HCT116 (cell line): ENCODE measurements at regions not wholly inside any gene's neighbourhood (a gene's known extent, or its start where the extent isn't known, plus 50 kb on each side); places are given as distances from the start of the nearest gene placed in this dataset.

Experiments
- ATAC-seq: fragments of 200-7000 bp; cut with Tn5 transposase; 2 replicates; pipeline ENCODE4 v1.9.1; 2020; ENCODE audit warnings: mild to moderate bottlenecking, moderate library complexity
- BruUV-seq: library from RNA; stranded (reverse); fragments of 400-500 nt; replicated peaks from 2 replicates; lab custom pipeline; 2021; lab: Mats Ljungman, UMichigan
- CTCF ChIA-PET: fragments of 300-600 bp; sonication (Branson Sonifier 250); formaldehyde crosslinking; loops from one replicate; lab custom pipeline; 2021; ENCODE audit warnings: antibody characterized with exemption; lab: Charles Lee
- POLR2A ChIA-PET: fragments of 300-600, 350-600 bp; sonication (Branson Sonifier 250); formaldehyde crosslinking; loops from one replicate; lab custom pipeline; 2021; ENCODE audit warnings: antibody characterized with exemption; lab: Charles Lee
- RAD21 ChIA-PET, 2 experiments: fragments of 300-600 bp; sonication (Branson Sonifier 250); formaldehyde crosslinking; loops; one replicate each; lab custom pipeline; 2023; ENCODE audit warnings: low total read pairs in 2 of 2; ENCODE audit not compliant: uncharacterized antibody in 2 of 2, unreplicated experiment in 2 of 2, low non-redundant PET in 1 of 2; lab: Charles Lee
- DNase-seq: peaks from one replicate; pipeline ENCODE4 v3.0.0-alpha.2; 2010; ENCODE audit warnings: low read depth, low spot score
- H2AFZ ChIP-seq: fragments of 200-600 bp; shearing (Covaris generic), sonication (generic); 2 replicates; pipeline ENCODE4 v1.6.1; 2017; ENCODE audit warnings: low read depth, mixed run types, mixed read lengths, antibody characterized with exemption, low read length; ENCODE audit not compliant: poor library complexity, severe bottlenecking
- H3K27ac ChIP-seq: 2 replicates; pipeline ENCODE4 v1.5.1; 2012; ENCODE audit warnings: low read depth, low read length
- H3K27me3 ChIP-seq: fragments of 200-600 bp; sonication (generic); 2 replicates; pipeline ENCODE4 v1.6.1; 2016; ENCODE audit warnings: mixed run types, low read length, mixed read lengths; ENCODE audit not compliant: insufficient read depth
- H3K36me3 ChIP-seq, 2 experiments: fragments of 200-500 bp in 1 of 2; fragments of 200-600 bp in 1 of 2; sonication (Bioruptor generic) in 1 of 2; sonication (generic) in 1 of 2; 2 replicates each; pipeline versions ENCODE4 v1.5.1 to v1.6.1; 2014 to 2016; ENCODE audit warnings: low read length in 2 of 2, inconsistent platforms in 1 of 2, mixed read lengths in 1 of 2, mixed run types in 1 of 2; ENCODE audit not compliant: insufficient read depth in 2 of 2, control insufficient read depth in 1 of 2
- H3K4me1 ChIP-seq, 2 experiments: fragments of 200-600 bp in 1 of 2; sonication (generic) in 1 of 2; 2 replicates each; pipeline versions ENCODE4 v1.5.1 to v1.6.1; 2012 to 2017; ENCODE audit warnings: low read length in 2 of 2, inconsistent platforms in 1 of 2, mild to moderate bottlenecking in 1 of 2, mixed read lengths in 1 of 2, mixed run types in 1 of 2, moderate library complexity in 1 of 2; ENCODE audit not compliant: insufficient read depth in 2 of 2, control insufficient read depth in 1 of 2
- H3K4me2 ChIP-seq: fragments of 200-600 bp; sonication (generic); 2 replicates; pipeline ENCODE4 v1.6.1; 2017; ENCODE audit warnings: mixed run types, low read length, mixed read lengths
- H3K4me3 ChIP-seq, 2 experiments: fragments of 200-600 bp in 1 of 2; sonication (generic) in 1 of 2; replicated peaks in 1 of 2; 2 replicates each; pipeline ENCODE4 v1.5.1; 2011 to 2016; ENCODE audit warnings: low read length in 2 of 2, control low read depth in 1 of 2, low read depth in 1 of 2, mild to moderate bottlenecking in 1 of 2, mixed read lengths in 1 of 2, mixed run types in 1 of 2
- H3K79me2 ChIP-seq: fragments of 200-600 bp; sonication (generic); 2 replicates; pipeline ENCODE4 v1.6.1; 2017; ENCODE audit warnings: mild to moderate bottlenecking, mixed run types, low read length, moderate library complexity, mixed read lengths; ENCODE audit not compliant: insufficient read depth
- H3K9ac ChIP-seq: fragments of 200-600 bp; sonication (generic); 2 replicates; pipeline ENCODE4 v1.6.1; 2016; ENCODE audit warnings: low read length, mixed read lengths
- H3K9me2 ChIP-seq: fragments of 200-600 bp; sonication (generic), shearing (Covaris generic); 2 replicates; pipeline ENCODE4 v1.6.1; 2017; ENCODE audit warnings: mixed run types, mild to moderate bottlenecking, moderate library complexity; ENCODE audit not compliant: insufficient read depth
- H3K9me3 ChIP-seq, 2 experiments: fragments of 200-500 bp in 1 of 2; fragments of 200-600 bp in 1 of 2; sonication (Bioruptor generic) in 1 of 2; sonication (generic) in 1 of 2; 2 replicates each; pipeline ENCODE4 v1.6.1; 2014 to 2017; ENCODE audit warnings: low read length in 2 of 2, mixed read lengths in 2 of 2, inconsistent platforms in 1 of 2, low read depth in 1 of 2, mild to moderate bottlenecking in 1 of 2, mixed run types in 1 of 2, moderate library complexity in 1 of 2; ENCODE audit not compliant: control insufficient read depth in 1 of 2, insufficient read depth in 1 of 2
- H4K20me1 ChIP-seq: fragments of 200-600 bp; sonication (generic), shearing (Covaris generic); 2 replicates; pipeline ENCODE4 v1.6.1; 2017; ENCODE audit warnings: mixed run types, mild to moderate bottlenecking, moderate library complexity; ENCODE audit not compliant: insufficient read depth
- ATF3 ChIP-seq: IDR thresholded peaks from 2 replicates; pipeline ENCODE4 v1.6.1; 2012
- CBX3 ChIP-seq: IDR thresholded peaks from 2 replicates; pipeline ENCODE4 v1.6.1; 2012; ENCODE audit warnings: low read depth
- CEBPB ChIP-seq: IDR thresholded peaks from 2 replicates; pipeline ENCODE4 v1.6.1; 2012; ENCODE audit warnings: low read depth
- EZH2 ChIP-seq: fragments of 200-600 bp; sonication (generic); IDR thresholded peaks from 2 replicates; pipeline ENCODE4 v1.6.1; 2017; ENCODE audit warnings: antibody characterized with exemption, mixed run types
- EZH2phosphoT487 ChIP-seq: fragments of 200-600 bp; IDR thresholded peaks from 2 replicates; pipeline ENCODE4 v1.6.1; 2018; ENCODE audit warnings: antibody characterized with exemption, borderline replicate concordance
- FOSL1 ChIP-seq: IDR thresholded peaks from 2 replicates; pipeline ENCODE4 v1.6.1; 2012; ENCODE audit warnings: low read depth
- MAX ChIP-seq: IDR thresholded peaks from 2 replicates; pipeline ENCODE4 v1.6.1; 2012
- POLR2A ChIP-seq: IDR thresholded peaks from 2 replicates; pipeline ENCODE4 v1.7.0; 2011; ENCODE audit warnings: borderline replicate concordance; ENCODE audit not compliant: insufficient read depth, insufficient read length; ENCODE audit errors: extremely low read depth
- POLR2AphosphoS5 ChIP-seq: IDR thresholded peaks from 2 replicates; pipeline ENCODE4 v1.6.1; 2011; ENCODE audit warnings: mild to moderate bottlenecking, low read depth, low read length, moderate library complexity
- RAD21 ChIP-seq: IDR thresholded peaks from 2 replicates; pipeline ENCODE4 v1.6.1; 2012; ENCODE audit warnings: low read depth, mild to moderate bottlenecking
- SP1 ChIP-seq: IDR thresholded peaks from 2 replicates; pipeline ENCODE4 v1.6.1; 2012; ENCODE audit warnings: low read depth
- SRF ChIP-seq: IDR thresholded peaks from 2 replicates; pipeline ENCODE4 v1.6.1; 2012; ENCODE audit warnings: low read depth
- ZFX ChIP-seq: fragments of 450-650 bp; IDR thresholded peaks from 2 replicates; pipeline ENCODE4 v1.6.1; 2017
- ZNF274 ChIP-seq: fragments of 200-500 bp; sonication (Bioruptor generic); IDR thresholded peaks from 2 replicates; pipeline ENCODE4 v1.6.1; 2014; ENCODE audit warnings: mild to moderate bottlenecking, low read depth, low read length, inconsistent platforms
- intact Hi-C: fragments of 100-400 bp; cut with micrococcal nuclease; formaldehyde crosslinking; loops from 2 replicates; pipeline ENCODE4 v1.10.0; 2022

- DNase-seq: no peak
- Histone ChIP-seq H2AFZ (no peak overlapping the region), H4K20me1 (no peaks in the 10 kb centered on the region), H3K4me2 (no peak overlapping the region), H3K9me3 (no peaks in the 10 kb centered on the region), H3K4me3 (no peak overlapping the region), H3K9me2 (no peaks in the 10 kb centered on the region), H3K9ac (no peak overlapping the region), H3K4me1 (no peaks in the 10 kb centered on the region), H3K27ac (no peak overlapping the region), H3K79me2 (no peaks in the 10 kb centered on the region)
- CTCF ChIA-PET: no interaction called here
- no TSS peak for BruUV-seq
- ATAC-seq: no peak
- RAD21 ChIA-PET: no interaction called here
- intact Hi-C loops: no loop called here
- TF ChIP-seq ATF3: no peak
- TF ChIP-seq ZFX: no peak
- TF ChIP-seq CBX3: no peak
- TF ChIP-seq POLR2A: no peak
- TF ChIP-seq ZNF274: no peak
- TF ChIP-seq RAD21: no peak
- TF ChIP-seq EZH2phosphoT487: no peak
- TF ChIP-seq CEBPB: no peak
- TF ChIP-seq EZH2: no peak
- no peak for TF ChIP-seq MAX
- TF ChIP-seq SRF: no peak
- no peak for TF ChIP-seq SP1
- TF ChIP-seq FOSL1: no peak
- TF ChIP-seq POLR2AphosphoS5: no peak
- TF ChIP-seq, all 23 proteins: peak for 0
- POLR2A ChIA-PET: no interaction called here
- no peaks in the 10 kb centered on the region for H3K27me3 ChIP-seq
- no peaks in the 10 kb centered on the region for H3K36me3 ChIP-seq
Observed at GRCh38 chr12:83689333-83689732, 1002.6 kb downstream of the TMTC2 start.
